Panc1 (cell line): ENCODE measurements at regions not wholly inside any gene's neighbourhood (a gene's known extent, or its start where the extent isn't known, plus 50 kb on each side); places are given as distances from the start of the nearest gene placed in this dataset.

Experiments
- ATAC-seq: fragments of 200-7000 bp; cut with Tn5 transposase; 2 replicates; pipeline ENCODE4 v1.9.1; 2020; ENCODE audit warnings: mild to moderate bottlenecking, moderate library complexity
- BruUV-seq: library from RNA; stranded (reverse); fragments of 400-500 nt; replicated peaks from 2 replicates; lab custom pipeline; 2021; lab: Mats Ljungman, UMichigan
- CTCF ChIA-PET: fragments of 300-600 bp; sonication (Branson Sonifier 250); formaldehyde crosslinking; loops from one replicate; lab custom pipeline; 2022; ENCODE audit warnings: antibody characterized with exemption; lab: Charles Lee
- POLR2A ChIA-PET: fragments of 300-600 bp; sonication (Branson Sonifier 250); formaldehyde crosslinking; loops from one replicate; lab custom pipeline; 2022; ENCODE audit warnings: antibody characterized with exemption; lab: Charles Lee
- DNase-seq: peaks from one replicate; pipeline ENCODE4 v3.0.0-alpha.2; 2010; ENCODE audit warnings: low read depth, low spot score
- H3K27ac ChIP-seq: 2 replicates; pipeline ENCODE4 v1.5.1; 2011; ENCODE audit warnings: mild to moderate bottlenecking, low read length, inconsistent platforms
- H3K27me3 ChIP-seq: fragments of 200-500 bp; sonication (Bioruptor generic); 2 replicates; pipeline ENCODE4 v1.6.0; 2014; ENCODE audit warnings: low read length, inconsistent platforms; ENCODE audit not compliant: control insufficient read depth, insufficient read depth
- H3K36me3 ChIP-seq: fragments of 200-500 bp; sonication (Bioruptor generic); 2 replicates; pipeline ENCODE4 v1.5.1; 2014; ENCODE audit warnings: inconsistent platforms, mild to moderate bottlenecking, low read length, moderate library complexity; ENCODE audit not compliant: control insufficient read depth, insufficient read depth
- H3K4me1 ChIP-seq: 2 replicates; pipeline ENCODE4 v1.5.1; 2011; ENCODE audit warnings: inconsistent platforms, mild to moderate bottlenecking, low read length, moderate library complexity; ENCODE audit not compliant: control insufficient read depth, insufficient read depth
- H3K4me3 ChIP-seq, 2 experiments: 2 replicates each; pipeline ENCODE4 v1.5.1; 2011 to 2012; ENCODE audit warnings: low read depth in 2 of 2, low read length in 2 of 2, mild to moderate bottlenecking in 2 of 2, inconsistent platforms in 1 of 2, moderate library complexity in 1 of 2
- H3K9me3 ChIP-seq: fragments of 200-500 bp; sonication (Bioruptor generic); 2 replicates; pipeline ENCODE4 v1.5.1; 2014; ENCODE audit warnings: low read depth, mild to moderate bottlenecking, inconsistent platforms, low read length, moderate library complexity; ENCODE audit not compliant: control insufficient read depth, insufficient read depth
- POLR2AphosphoS5 ChIP-seq: IDR thresholded peaks from 2 replicates; pipeline ENCODE4 v1.6.1; 2012; ENCODE audit warnings: mild to moderate bottlenecking, low read depth, low read length, moderate library complexity
- SIN3A ChIP-seq: IDR thresholded peaks from 2 replicates; pipeline ENCODE4 v1.6.1; 2012; ENCODE audit warnings: low read depth, mild to moderate bottlenecking, low read length, moderate library complexity, borderline replicate concordance; ENCODE audit not compliant: insufficient read depth
- TCF7L2 ChIP-seq: IDR thresholded peaks from 2 replicates; pipeline ENCODE4 v1.6.1; 2011; ENCODE audit warnings: mild to moderate bottlenecking, low read depth, low read length, inconsistent platforms
- in situ Hi-C: cut with HindIII; loops from 2 replicates; pipeline ENCODE4 v1.10.0; 2016; ENCODE audit warnings: low sequenced_read_pairs, low pct_unique_long_range_greater_than_20kb
- intact Hi-C: fragments of 100-400 bp; cut with micrococcal nuclease; formaldehyde crosslinking; loops from one replicate; pipeline ENCODE4 v1.10.0; 2022; ENCODE audit not compliant: unreplicated experiment
- TF ChIP-seq, protein P1 (sequence below), 2 experiments: IDR thresholded peaks; 2 replicates each; pipeline ENCODE4 v1.6.1; 2011 to 2012; ENCODE audit warnings: low read depth in 2 of 2, control low read depth in 1 of 2, low read length in 1 of 2, mild to moderate bottlenecking in 1 of 2, moderate library complexity in 1 of 2; ENCODE audit not compliant: insufficient read depth in 1 of 2
- TF ChIP-seq, protein P2 (sequence below): fragments of 450-650 bp; IDR thresholded peaks from 2 replicates; pipeline ENCODE4 v1.5.1; 2017; ENCODE audit warnings: mild to moderate bottlenecking

DNA sequence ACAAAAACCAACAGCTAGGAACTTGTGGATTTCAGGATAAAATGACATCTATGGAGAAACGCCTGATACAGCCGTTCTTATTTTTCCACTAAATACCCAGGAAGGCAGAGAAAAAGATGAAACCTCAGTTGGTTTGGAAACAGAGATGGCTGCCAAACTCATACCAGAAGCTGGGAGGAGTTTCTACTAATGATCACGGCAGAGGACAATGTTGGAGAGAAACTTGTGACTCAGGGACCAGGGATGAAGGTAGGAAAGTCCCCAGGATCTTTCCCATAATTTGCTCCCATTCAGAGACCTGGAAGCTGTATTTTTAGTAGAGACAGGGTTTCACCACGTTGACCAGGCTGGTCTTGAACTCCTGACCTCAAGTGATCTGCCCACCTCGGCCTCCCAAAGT lies 187.1 kb upstream of the IER5L start:
- no peak for TF ChIP-seq TCF7L2
- TF ChIP-seq, protein P1, sequence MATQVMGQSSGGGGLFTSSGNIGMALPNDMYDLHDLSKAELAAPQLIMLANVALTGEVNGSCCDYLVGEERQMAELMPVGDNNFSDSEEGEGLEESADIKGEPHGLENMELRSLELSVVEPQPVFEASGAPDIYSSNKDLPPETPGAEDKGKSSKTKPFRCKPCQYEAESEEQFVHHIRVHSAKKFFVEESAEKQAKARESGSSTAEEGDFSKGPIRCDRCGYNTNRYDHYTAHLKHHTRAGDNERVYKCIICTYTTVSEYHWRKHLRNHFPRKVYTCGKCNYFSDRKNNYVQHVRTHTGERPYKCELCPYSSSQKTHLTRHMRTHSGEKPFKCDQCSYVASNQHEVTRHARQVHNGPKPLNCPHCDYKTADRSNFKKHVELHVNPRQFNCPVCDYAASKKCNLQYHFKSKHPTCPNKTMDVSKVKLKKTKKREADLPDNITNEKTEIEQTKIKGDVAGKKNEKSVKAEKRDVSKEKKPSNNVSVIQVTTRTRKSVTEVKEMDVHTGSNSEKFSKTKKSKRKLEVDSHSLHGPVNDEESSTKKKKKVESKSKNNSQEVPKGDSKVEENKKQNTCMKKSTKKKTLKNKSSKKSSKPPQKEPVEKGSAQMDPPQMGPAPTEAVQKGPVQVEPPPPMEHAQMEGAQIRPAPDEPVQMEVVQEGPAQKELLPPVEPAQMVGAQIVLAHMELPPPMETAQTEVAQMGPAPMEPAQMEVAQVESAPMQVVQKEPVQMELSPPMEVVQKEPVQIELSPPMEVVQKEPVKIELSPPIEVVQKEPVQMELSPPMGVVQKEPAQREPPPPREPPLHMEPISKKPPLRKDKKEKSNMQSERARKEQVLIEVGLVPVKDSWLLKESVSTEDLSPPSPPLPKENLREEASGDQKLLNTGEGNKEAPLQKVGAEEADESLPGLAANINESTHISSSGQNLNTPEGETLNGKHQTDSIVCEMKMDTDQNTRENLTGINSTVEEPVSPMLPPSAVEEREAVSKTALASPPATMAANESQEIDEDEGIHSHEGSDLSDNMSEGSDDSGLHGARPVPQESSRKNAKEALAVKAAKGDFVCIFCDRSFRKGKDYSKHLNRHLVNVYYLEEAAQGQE (IDR thresholded peaks at IDR 0.05; ENCODE audit: insufficient read depth in 1 of 2, low read depth in 2 of 2, low read length in 1 of 2), result no peak
- no peak for TF ChIP-seq SIN3A
- TF ChIP-seq POLR2AphosphoS5, result no peak
- TF ChIP-seq, protein P2, sequence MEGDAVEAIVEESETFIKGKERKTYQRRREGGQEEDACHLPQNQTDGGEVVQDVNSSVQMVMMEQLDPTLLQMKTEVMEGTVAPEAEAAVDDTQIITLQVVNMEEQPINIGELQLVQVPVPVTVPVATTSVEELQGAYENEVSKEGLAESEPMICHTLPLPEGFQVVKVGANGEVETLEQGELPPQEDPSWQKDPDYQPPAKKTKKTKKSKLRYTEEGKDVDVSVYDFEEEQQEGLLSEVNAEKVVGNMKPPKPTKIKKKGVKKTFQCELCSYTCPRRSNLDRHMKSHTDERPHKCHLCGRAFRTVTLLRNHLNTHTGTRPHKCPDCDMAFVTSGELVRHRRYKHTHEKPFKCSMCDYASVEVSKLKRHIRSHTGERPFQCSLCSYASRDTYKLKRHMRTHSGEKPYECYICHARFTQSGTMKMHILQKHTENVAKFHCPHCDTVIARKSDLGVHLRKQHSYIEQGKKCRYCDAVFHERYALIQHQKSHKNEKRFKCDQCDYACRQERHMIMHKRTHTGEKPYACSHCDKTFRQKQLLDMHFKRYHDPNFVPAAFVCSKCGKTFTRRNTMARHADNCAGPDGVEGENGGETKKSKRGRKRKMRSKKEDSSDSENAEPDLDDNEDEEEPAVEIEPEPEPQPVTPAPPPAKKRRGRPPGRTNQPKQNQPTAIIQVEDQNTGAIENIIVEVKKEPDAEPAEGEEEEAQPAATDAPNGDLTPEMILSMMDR, result no peak
- H3K9me3 ChIP-seq, result no peaks in the 10 kb centered on the region
- BruUV-seq, result no TSS peak
- intact Hi-C loops (no loop called here), in situ Hi-C loops (no loop called here)
- H3K36me3 ChIP-seq, result no peaks in the 10 kb centered on the region
- POLR2A ChIA-PET, result interaction anchor here (0.7 kb wide), 1 partner anchor 99 kb away, joined by 13 read pairs; no protein-coding TSS in a partner anchor
- H3K27me3 ChIP-seq, result no peaks in the 10 kb centered on the region
- peaks cover 7% of the 10 kb centered on the region for H3K4me1 ChIP-seq
- CTCF ChIA-PET, result interaction anchor here (0.6 kb wide), 1 partner anchor 200 kb away, joined by 8 read pairs; no protein-coding TSS in a partner anchor
- H3K4me3 ChIP-seq, result no peak overlapping the region
- ATAC-seq (no peak), DNase-seq (no peak)
- peak overlapping the region; percentile 39; the same call in 1 of the 2 replicates for H3K27ac ChIP-seq

DNA sequence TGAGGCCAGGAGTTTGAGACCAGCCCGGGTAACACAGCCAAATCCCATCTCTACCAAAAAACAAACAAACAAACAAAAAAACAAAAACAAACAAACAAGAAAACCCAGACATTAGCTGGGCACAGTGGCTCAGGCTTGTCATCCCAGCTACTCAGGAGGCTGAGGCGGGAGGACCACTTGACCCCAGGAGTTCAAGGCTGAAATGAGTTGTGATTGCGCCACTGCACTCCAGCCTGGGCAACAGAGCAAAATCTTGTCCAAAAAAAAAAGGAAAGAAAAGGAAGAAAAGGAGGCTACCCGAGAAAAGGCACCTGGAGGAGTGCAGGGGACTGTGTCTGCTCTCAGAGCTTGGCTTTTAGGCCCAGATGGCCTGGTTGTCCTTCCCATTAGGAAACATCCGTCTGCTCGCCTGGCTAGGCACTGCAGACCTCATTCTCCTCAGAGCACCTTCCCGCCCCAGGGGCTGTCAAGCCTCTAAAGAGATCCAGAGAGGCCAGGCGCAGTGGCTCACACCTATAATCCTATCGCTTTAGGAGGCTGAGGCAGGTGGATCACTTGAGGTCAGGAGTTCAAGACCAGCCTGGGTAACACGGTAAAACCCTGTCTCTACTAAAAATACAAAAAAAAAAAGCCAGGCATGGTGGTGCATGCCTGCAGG lies 185.3 kb upstream of the IER5L start:
- ChIA-PET CTCF (no interaction called here), POLR2A (no interaction called here)
- no TSS peak for BruUV-seq
- H3K27me3 ChIP-seq, result no peaks in the 10 kb centered on the region
- in situ Hi-C loops (no loop called here), intact Hi-C loops (no loop called here)
- H3K4me3 ChIP-seq, result no peak overlapping the region
- no peaks in the 10 kb centered on the region for H3K36me3 ChIP-seq
- no peak for DNase-seq
- no peaks in the 10 kb centered on the region for H3K9me3 ChIP-seq
- H3K4me1 ChIP-seq, result peaks cover 7% of the 10 kb centered on the region
- peak overlapping the region; percentile 7; the same call in 1 of the 2 replicates for H3K27ac ChIP-seq
- no peak for ATAC-seq
- TF ChIP-seq, protein P2, result no peak
- TF ChIP-seq, protein P1 (IDR thresholded peaks at IDR 0.05; ENCODE audit: insufficient read depth in 1 of 2, low read depth in 2 of 2, low read length in 1 of 2), result no peak
- TF ChIP-seq SIN3A (no peak), POLR2AphosphoS5 (no peak), TCF7L2 (no peak)
